HL-60 (cell line): ENCODE measurements at regions not wholly inside any gene's neighbourhood (a gene's known extent, or its start where the extent isn't known, plus 50 kb on each side); places are given as distances from the start of the nearest gene placed in this dataset.

ENCODE experiments used
- DNase-seq, 2 experiments: peaks; one replicate each; pipeline ENCODE4 v3.0.0-alpha.2; 2010 to 2020; ENCODE audit warnings: low read depth in 1 of 2, low spot score in 1 of 2
- H3K27ac ChIP-seq: fragments of 250-450 bp; sonication (Bioruptor Pico); replicated peaks from 2 replicates; pipeline ENCODE4 v1.5.1; 2020; ENCODE audit warnings: mild to moderate bottlenecking, moderate library complexity
- H3K27me3 ChIP-seq: fragments of 250-450 bp; sonication (Bioruptor Pico); 2 replicates; pipeline ENCODE4 v1.5.1; 2021; ENCODE audit warnings: mild to moderate bottlenecking, moderate library complexity; ENCODE audit not compliant: insufficient read depth, poor library complexity, severe bottlenecking
- H3K4me3 ChIP-seq: replicated peaks from 2 replicates; pipeline ENCODE4 v1.5.1; 2011; ENCODE audit warnings: mild to moderate bottlenecking, control low read depth, low read length; ENCODE audit not compliant: insufficient read depth
- GABPA ChIP-seq: IDR thresholded peaks from 2 replicates; pipeline ENCODE4 v1.6.1; 2012; ENCODE audit warnings: low read depth
- POLR2AphosphoS5 ChIP-seq: IDR thresholded peaks from 2 replicates; pipeline ENCODE4 v1.6.1; 2012; ENCODE audit warnings: low read depth
- SPI1 ChIP-seq: IDR thresholded peaks from 2 replicates; pipeline ENCODE4 v1.6.1; 2012; ENCODE audit warnings: low read depth, mild to moderate bottlenecking, borderline replicate concordance
- TF ChIP-seq, protein P1 (sequence below): IDR thresholded peaks from one replicate; pipeline ENCODE4 v1.5.1; 2011; ENCODE audit warnings: low read length, control low read depth, inconsistent platforms; ENCODE audit not compliant: insufficient read depth
- TF ChIP-seq, protein P2 (sequence below): IDR thresholded peaks from 2 replicates; pipeline ENCODE4 v1.6.1; 2012; ENCODE audit warnings: low read depth; ENCODE audit not compliant: insufficient replicate concordance

DNA sequence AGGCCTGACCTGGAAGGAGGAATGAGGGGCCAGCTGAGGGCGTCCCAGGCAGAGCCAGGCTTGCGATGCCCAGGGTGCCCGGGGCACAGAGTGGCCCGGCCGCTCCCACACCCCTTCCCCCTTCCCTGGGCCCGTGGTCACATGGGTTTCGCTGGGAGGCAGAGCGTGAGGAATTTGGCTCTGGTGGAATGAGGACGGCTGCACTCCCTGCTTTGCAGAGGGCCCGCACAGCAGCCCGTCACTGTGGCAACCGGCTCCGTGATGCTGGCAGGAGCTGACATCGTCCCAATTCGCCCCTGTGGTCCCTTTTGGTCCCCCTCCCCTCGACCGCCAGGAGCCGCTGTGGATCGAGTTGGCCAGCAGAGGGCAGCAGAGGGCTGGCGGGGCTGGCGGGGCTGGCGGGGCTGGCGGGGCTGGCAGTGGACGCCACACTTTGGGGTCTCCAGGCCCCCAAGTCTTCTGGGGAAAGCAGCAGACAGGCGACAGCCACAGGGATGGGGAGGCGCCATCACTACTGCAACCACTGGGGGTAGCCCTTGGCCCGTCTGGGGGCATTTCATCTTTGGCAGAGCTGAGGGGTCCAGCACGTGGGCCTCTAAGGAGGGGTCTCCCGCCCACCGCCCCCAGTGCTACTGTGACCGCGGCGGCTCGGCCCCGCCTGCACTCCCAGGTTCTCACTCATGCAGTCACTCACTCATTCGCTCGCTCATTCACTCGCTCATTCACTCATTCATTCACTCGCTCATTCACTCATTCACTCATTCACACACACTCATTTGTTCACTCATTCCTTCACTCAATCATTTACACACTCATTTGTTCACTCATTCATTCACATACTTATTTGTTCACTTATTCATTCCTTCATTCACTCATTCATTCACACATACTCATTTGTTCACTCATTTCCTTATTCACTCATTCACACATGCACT, 49.7 kb upstream of the BHLHE23 start:
- TF ChIP-seq, protein P1, sequence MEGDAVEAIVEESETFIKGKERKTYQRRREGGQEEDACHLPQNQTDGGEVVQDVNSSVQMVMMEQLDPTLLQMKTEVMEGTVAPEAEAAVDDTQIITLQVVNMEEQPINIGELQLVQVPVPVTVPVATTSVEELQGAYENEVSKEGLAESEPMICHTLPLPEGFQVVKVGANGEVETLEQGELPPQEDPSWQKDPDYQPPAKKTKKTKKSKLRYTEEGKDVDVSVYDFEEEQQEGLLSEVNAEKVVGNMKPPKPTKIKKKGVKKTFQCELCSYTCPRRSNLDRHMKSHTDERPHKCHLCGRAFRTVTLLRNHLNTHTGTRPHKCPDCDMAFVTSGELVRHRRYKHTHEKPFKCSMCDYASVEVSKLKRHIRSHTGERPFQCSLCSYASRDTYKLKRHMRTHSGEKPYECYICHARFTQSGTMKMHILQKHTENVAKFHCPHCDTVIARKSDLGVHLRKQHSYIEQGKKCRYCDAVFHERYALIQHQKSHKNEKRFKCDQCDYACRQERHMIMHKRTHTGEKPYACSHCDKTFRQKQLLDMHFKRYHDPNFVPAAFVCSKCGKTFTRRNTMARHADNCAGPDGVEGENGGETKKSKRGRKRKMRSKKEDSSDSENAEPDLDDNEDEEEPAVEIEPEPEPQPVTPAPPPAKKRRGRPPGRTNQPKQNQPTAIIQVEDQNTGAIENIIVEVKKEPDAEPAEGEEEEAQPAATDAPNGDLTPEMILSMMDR, result no peak
- TF ChIP-seq POLR2AphosphoS5 (no peak), SPI1 (no peak), GABPA (no peak)
- TF ChIP-seq, protein P2, sequence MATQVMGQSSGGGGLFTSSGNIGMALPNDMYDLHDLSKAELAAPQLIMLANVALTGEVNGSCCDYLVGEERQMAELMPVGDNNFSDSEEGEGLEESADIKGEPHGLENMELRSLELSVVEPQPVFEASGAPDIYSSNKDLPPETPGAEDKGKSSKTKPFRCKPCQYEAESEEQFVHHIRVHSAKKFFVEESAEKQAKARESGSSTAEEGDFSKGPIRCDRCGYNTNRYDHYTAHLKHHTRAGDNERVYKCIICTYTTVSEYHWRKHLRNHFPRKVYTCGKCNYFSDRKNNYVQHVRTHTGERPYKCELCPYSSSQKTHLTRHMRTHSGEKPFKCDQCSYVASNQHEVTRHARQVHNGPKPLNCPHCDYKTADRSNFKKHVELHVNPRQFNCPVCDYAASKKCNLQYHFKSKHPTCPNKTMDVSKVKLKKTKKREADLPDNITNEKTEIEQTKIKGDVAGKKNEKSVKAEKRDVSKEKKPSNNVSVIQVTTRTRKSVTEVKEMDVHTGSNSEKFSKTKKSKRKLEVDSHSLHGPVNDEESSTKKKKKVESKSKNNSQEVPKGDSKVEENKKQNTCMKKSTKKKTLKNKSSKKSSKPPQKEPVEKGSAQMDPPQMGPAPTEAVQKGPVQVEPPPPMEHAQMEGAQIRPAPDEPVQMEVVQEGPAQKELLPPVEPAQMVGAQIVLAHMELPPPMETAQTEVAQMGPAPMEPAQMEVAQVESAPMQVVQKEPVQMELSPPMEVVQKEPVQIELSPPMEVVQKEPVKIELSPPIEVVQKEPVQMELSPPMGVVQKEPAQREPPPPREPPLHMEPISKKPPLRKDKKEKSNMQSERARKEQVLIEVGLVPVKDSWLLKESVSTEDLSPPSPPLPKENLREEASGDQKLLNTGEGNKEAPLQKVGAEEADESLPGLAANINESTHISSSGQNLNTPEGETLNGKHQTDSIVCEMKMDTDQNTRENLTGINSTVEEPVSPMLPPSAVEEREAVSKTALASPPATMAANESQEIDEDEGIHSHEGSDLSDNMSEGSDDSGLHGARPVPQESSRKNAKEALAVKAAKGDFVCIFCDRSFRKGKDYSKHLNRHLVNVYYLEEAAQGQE, result no peak
- peak in 1 of 2 experiments; percentile 10 for DNase-seq
- Histone ChIP-seq H3K27me3 (no peaks in the 10 kb centered on the region), H3K27ac (no peak overlapping the region), H3K4me3 (no peak overlapping the region)
